Left cardiac atrium (tissue), 4 donors: ENCODE measurements at regions not wholly inside any gene's neighbourhood (a gene's known extent, or its start where the extent isn't known, plus 50 kb on each side); places are given as distances from the start of the nearest gene placed in this dataset.

Experiments used
- ATAC-seq, 2 donors: fragments of 200-7000 bp; cut with Tn5 transposase; one replicate each; pipeline ENCODE4 v1.9.1; 2020; ENCODE audit warnings: mild to moderate bottlenecking in 2 of 2, moderate library complexity in 2 of 2
- DNase-seq: peaks from one replicate; pipeline ENCODE4 v3.0.0-alpha.2; 2020
- intact Hi-C, 2 donors: fragments of 100-400 bp; cut with DNase I; formaldehyde crosslinking; loops; one replicate each; pipeline versions ENCODE4 v1.14.1 to v1.15.1; 2022 to 2023
- donor health status: DM: no; HTN: yes; CAD: no.
- donor health status: DM: no; HTN: yes; CAD: no; lungs with severe emphysema.
- donor health status: DM: yes; HTN: yes; CAD: no.
- donor health status: Dilated cardiomyopathy.

DNA sequence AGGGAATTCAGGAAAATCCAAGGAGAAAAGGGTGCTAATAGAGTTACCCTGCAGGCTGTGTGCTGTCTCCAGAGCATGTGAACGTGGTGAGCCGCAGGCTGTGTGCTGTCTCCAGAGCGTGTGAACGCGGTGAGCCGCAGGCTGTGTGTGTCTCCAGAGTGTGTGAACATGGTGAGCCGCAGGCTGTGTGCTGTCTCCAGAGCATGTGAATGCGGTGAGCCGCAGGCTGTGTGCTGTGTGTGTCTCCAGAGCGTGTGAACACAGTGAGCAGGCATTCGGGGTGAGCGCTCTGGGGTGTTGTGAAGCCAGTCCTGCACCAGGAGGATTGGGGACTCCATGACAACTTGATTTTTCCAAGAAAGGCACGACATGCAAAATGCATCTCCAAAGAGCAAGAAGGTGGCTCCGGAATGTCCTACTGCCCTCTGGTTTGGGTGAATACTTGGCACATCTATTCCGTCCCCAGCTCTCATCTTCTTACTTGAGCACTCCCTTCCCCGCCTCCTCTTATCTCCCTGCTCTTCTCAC is 407.9 kb upstream of the SHH start:
- DNase-seq = no peak
- intact Hi-C loops = no loop called here
- no peak for ATAC-seq

DNA sequence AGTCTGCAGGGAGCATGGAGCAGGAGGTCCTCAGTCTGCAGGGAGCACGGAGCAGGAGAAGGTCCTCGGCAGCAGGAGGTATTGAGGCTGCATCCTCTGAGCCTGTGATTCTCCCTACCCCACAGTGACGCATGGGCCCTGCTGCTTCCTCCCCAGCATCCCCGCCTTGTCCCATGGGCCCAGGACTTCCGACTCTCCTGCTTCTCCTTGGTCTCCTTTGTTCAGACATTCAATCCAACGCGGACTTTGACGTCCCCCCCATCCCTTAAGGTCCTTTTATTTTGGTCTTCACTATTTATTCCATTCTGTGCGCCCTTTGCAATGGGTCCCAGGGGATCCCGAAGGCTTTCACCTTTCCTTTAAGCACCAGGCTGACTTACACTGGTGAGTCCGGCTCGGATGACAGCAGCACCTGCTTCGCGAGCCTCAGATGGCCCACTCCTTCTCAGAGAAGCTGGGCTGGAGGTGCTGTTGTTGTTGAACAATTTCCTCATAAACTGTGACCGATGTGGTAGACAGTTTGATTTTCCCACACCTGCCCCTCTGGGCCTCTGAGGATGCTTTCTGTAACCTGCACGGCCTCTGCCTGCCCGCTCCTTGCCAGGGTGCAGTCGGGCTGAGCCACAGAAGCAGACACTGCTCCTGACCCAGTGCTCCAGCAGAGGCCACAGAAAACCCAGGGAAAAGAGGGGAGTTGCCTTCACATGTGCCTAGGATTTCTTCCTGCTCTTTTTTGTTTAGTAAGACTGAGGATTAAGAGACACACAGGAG is 407.2 kb upstream of the SHH start:
- ATAC-seq (no peak), DNase-seq (no peak)
- intact Hi-C loops = no loop called here

DNA sequence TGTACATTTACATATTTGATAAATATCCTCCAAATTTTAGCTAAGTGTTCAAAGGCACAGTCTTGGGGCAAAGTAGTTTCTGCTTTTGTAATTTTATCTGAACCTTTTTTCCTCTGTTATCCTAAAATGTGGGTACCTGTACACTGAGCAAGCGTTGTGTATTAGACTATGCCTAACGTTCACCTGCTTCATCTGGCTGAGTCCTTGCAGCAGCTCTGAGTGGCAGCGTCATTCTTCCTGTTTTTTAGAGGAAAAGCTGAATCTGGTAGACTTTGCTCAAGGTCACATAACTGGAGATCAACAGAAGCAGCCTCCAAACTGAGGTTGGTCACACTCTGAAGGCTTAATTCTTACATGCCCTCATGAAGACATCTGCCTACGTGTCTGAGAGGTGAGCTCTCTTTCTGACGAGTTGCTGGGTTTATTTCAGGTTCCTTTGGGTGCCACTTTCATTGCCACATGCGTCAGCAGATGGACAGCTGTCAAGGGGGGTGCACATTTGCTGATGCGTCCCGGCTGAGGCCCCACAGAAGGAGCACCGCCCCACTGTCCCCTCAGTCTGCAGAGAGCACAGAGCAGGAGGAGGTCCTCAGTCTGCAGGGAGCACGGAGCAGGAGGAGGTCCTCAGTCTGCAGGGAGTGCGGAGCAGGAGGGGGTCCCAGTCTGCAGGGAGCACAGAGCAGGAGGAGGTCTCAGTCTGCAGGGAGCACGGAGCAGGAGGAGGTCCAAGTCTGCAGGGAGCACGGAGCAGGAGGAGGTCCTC is 406.5 kb upstream of the SHH start:
- intact Hi-C loops = no loop called here
- ATAC-seq (no peak), DNase-seq (no peak)

DNA sequence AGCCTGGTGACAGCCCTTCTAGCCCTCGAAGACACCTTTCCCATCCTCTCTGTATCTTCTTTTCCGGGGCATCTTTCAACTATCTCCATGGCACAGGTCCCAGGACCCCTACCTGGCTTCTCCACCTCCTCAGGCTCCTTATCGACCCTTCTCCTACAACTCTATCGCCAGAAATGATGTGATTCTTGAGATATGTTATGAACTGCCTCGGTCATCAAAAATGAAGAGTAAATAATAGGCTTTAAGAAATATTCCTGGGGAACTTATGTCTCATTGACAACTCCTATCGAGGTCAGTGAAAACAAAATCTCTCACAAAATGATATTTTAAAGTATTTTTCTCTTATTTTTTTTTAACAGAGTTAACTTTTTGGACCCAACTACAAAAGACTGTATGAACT is 405.5 kb upstream of the SHH start:
- ATAC-seq (no peak), DNase-seq (no peak)
- intact Hi-C loops = no loop called here

DNA sequence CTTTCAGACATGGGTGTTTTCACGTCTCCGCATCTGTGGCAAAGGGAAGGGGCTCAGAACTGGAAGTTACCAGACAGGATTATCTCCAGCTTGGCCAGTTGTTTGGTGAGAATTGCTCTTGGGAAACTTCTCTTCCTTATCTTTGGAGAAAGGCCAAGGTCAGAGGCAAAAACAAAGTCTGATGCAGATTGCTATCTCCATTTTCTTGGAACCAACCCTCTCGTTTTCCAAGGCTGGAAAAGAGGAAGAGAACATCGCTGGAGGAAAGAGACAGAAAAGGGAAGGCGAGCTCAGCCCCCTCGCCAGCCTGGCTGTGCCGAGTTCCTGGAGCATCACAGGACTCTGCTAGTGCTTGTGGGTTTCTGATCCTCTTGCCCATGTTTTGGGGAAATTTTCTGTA is 396.8 kb upstream of the SHH start:
- no peak for DNase-seq
- intact Hi-C loops = no loop called here

DNA sequence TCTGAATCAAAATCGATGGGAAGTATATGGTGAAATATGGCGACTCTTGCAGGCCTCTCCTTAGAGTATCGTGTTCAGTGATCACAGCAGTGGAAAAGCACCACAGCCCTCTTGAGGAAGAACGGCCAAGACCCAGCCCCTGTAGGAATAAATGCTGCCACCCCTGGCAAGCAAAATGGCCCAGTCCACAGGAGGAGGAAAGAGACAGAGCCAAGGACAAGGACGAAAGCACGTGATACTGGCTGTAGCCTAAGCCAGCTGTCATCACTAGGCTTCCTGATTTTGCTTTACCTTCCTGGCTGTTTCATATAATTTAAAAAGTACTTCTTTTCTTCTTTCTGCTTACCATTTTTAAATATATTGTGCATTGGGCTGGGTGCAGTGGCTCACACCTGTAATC is 395.0 kb upstream of the SHH start:
- ATAC-seq = no peak
- DNase-seq = no peak
- intact Hi-C loops = no loop called here

More for the DNA sequence above, 396.8 kb upstream of the SHH start:
- ATAC-seq = no peak

DNA sequence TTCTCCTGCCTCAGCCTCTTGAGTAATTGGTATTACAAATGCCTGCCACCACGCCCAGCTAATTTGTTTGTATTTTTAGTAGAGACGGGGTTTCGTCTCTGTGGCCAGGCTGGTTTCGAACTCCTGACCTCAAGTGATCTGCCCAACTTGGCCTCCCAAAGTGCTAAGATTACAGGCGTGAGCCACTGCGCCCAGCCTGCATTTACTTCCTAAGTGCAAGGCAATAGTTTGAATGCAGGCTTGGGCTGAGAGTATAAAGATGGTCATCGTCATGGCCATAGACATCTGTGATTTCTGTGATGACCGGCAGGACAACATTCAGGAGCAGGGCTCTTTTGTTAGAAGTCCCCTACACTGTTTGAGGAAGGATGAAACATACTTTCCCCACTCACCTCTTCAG is 393.9 kb upstream of the SHH start:
- intact Hi-C loops = no loop called here
- ATAC-seq = no peak
- DNase-seq = no peak

DNA sequence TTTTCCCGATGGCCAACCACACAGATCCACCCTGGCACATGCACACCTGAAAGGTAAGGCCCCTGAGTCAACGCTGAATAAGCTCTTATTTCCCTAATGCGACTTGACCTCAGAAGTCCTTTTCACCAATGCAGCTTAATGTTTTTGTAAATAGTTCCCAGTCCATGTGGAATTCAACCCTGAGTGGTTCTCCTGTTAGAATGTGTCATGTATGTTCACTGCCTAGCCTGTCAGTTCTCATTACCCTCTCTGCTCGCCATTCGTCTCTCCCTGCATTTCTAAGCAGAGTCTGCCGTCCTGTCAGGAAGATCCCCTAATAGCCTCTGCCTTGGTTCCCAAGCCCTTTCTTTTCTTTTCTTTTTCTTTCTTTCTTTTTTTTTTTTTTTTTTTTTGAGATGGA is 392.6 kb upstream of the SHH start:
- intact Hi-C loops = no loop called here
- no peak for DNase-seq
- ATAC-seq = no peak

DNA sequence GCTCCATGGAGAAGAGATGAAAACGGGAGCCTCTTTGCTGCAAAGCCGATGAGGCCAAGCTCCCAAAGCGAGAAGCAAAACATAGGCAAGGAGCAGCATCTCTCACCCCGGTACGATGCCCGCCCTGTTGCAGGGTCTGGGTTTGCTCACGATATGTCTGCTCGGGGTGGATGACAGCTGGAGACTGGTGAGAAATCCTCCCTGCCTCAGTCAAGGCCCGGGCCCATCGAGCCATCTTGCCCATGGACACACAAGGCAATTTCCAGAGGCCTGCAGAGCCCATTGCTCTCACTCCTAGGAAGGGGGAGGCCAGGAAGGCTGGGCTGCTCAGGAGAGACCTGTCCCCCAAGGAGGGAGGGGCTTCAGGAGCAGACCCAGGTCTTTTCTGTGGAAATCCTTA is 391.7 kb upstream of the SHH start:
- DNase-seq = no peak
- no peak for ATAC-seq
- intact Hi-C loops = no loop called here

DNA sequence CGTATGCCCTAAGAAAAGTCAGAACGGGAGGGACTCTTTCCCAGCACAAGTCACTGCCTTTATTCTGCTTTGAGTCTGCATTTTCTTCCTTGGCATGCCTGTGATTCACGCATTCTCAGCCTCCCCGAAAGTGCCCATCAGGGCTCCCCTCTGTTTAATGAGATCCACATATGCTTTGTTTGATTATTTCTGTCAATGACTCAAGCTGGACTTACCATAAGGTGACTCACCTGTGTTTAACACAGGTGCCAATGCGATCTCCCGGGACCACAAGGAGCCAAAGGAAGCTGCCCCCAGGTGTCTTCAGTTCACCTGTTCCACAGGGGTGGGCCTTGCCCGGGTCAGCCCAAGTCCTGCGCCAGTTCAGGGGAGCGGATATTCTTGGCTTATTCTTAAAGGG is 386.0 kb upstream of the SHH start:
- no peak for ATAC-seq
- DNase-seq = no peak
- intact Hi-C loops = no loop called here

DNA sequence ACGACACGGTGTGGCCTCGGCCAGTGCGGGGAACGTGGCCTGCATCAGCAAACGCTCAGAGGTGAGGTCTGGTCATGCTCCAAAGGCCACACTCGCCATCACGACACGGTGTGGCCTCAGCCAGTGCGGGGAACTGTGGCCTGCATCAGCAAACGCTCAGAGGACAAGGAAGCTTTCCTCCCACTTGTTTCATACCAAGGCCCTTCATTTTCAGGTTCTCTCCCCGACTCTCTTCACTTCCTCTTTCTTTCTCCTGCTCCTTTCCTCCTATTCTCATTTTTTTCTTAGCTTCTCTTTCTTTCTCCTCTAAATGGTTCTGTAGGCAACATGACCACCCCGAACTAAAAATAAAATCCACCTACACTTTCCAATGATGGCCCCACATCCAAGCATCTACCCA is 384.4 kb upstream of the SHH start:
- DNase-seq (no peak), ATAC-seq (no peak)
- intact Hi-C loops = no loop called here

DNA sequence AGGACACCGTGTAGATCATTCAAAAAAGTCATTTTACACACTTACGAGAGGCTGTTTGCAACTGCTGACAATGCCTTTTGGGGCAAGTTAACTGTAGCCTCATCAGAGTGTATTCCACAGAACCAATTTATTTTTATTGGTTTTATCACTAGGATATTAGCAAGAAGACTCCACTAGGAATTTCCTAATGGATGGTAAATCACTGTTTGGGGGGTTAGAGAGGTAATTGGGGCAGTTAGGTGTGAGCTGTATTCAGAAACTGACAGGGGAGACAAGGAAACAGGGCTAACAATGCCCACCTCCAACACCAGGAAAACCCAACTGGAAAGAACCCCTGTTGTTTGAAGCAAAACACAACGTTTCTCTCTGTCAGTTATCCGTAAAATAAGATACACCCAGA is 383.0 kb upstream of the SHH start:
- ATAC-seq (no peak), DNase-seq (no peak)
- intact Hi-C loops = no loop called here

DNA sequence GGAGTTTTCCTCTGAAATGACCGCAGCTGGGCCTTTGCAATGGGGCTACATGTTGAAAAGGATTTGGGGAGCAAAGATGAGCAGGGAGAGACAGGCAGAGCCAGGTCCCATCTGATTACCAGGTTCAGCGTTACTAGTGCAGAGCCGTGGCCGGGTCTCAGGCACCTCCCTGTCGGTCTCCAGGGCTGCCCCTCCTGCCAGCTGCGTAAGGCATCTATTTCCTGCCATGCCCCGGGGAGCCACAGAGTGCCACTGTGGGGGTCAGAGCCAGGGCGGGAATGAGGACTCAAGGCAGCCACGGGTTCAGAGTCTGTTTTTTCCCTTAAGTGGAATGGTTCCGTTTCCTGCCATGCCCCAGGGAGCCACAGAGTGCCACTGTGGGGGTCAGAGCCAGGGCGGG is 382.6 kb upstream of the SHH start:
- intact Hi-C loops = no loop called here
- DNase-seq (no peak), ATAC-seq (no peak)

DNA sequence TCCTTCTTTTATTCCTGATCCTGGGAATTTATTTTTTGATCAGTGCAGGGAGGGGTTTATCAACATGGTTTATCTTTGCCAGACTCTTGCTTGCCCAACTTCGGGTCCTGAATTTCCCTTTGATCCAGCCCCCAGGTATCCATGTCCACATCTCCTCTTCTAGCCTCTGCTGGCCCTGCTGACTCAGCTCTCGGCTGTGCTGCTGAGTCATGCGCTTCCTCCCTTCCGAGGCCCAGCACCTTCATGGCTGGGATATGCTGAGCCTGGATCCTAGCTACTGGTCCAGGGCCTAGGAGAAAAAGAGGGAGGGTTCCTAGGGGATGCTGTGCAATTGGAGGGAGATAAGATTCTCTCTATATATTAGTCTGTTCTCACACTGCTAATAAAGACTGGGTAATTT is 380.7 kb upstream of the SHH start:
- DNase-seq (no peak), ATAC-seq (no peak)
- intact Hi-C loops = no loop called here

DNA sequence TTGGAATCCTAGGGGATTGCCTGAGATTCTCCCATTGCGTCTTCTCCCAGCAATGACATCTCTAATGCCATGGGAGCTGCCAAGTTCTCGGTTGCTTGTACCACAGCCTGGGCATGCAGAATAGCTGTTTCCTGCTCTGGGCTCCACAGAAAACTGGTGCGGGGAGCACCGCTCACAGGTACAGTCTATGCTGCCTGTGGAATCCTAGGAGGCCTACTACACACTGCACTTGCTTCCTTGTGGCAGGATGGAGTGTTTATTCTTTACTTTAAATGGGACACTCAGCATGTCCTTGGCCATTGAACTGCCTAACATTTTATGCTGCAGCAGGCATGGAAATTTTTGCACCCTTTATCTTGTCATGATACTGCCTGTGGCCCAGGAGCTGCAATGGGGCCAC is 378.8 kb upstream of the SHH start:
- intact Hi-C loops = no loop called here
- ATAC-seq = no peak
- DNase-seq = no peak

DNA sequence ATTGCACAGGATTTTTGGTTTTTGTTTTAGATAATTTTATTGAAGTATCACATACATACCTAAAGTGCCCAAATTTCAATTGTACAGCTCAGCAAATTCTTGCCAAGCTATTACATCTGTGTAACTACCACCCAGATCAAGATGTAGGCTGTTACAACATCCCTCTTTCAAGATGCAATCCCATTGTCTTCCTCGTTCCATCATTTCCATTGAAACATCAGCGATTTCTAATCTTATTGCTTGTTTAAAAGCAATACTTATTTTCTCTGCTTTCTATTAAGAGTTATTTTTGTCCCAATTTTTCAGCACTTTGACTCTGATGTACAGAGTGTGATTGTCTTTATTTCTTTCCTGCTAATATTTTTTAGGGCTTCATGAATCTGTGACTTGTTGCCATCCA is 372.8 kb upstream of the SHH start:
- intact Hi-C loops = no loop called here
- DNase-seq (no peak), ATAC-seq (no peak)

DNA sequence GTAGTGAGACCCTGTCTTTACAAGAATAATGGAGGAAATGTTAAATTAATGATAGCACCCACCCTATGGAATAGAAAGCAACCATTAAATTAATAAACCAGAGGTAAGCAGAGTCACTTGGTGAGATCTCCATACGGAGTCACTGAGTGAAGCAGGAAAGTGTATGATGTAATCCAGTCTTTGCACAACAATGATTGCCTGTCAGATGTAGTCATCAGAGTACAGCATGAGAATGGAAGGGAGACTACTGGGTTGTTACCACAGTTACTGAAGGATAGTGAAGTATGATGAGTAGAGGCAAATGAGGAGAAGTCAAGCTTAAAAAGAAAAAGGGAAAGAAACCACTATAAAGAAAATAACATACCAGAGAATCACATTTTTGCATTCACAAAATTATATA is 371.9 kb upstream of the SHH start:
- ATAC-seq (no peak), DNase-seq (no peak)
- intact Hi-C loops = no loop called here

DNA sequence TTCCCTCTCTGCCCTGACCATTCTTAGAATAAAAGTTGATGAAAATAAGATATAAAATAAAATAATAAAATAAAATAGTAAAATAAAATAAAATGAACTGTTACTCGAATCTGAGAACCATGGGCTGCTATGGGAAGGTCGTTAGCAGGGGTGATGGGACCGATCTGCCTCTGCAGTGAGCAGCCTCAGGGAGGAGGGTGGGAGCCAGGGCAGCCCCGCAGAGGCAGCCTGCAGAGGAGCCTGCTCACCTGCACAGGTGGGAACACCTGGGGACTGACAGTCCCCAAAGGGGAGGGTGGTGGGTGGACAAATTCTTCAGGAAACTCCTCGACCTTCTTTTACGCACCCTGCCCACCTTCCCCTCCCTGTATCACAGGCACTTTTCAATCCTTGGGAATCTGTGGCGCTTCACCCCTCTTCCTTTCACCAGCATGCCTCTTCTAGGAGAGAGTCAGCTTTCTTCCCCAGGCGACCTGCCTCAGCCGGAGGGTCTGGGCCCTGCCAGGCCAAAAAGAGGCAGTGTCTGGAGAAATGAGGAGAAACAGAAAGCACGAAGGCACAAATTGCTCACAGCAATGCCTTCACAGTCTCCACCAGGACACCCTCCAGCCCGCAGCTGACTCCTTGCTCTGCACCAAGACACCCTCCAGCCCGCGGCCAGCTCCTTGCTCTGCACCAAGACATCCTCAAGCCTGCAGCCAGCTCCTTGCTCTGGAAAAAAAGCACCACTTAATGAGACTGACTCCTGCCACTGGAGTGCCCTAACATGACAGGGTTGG is 368.4 kb upstream of the SHH start:
- intact Hi-C loops = no loop called here
- ATAC-seq = no peak
- no peak for DNase-seq

DNA sequence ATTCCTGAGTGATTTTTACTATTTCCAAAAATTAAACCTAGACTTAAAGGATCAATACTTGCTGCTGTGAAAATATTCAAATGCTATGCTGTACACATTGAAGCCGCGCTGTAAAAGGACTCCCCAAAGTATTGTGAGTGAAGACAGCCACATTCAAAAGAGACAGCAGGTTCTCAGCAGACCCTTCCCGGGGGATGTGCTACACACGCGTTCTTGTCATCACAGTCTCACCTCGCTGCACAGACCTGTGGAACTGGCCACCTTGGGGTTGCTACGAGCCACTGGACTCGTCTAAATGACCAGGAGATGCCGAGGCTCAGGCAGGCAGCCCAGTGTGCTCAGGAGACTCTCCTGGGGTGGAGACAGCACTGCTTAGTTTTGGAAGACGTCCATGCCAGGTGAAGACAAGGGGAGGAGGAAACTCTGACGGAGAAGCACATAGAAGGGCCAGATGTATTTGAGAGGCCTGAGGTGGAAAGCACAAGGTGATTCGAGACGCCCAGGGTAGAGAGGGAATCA is 367.7 kb upstream of the SHH start:
- intact Hi-C loops = no loop called here
- DNase-seq (no peak), ATAC-seq (no peak)

DNA sequence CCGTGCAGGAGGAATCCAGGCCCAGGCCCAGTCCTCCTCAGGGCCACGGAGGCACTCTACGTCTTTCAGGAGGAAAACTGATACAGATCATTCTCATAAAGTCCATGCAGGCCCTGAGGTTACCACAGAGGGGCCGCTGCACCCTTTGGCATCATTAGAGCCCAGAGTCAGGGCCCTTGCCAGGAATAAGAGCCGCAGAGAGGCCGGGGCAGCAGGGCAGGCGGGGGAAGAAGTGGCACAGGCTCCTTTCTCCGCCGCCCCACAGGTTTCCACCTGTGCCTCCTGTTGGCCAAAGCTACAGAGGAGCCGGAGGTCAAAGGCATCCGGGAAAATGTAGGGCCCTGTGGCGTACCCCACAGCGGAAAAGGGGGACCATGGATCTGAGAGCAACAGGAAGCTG is 366.6 kb upstream of the SHH start:
- intact Hi-C loops = no loop called here
- DNase-seq (no peak), ATAC-seq (no peak)
